ENCODE measurements at regions not wholly inside any gene's neighbourhood (a gene's known extent, or its start where the extent isn't known, plus 50 kb on each side); places are given as distances from the start of the nearest gene placed in this dataset.
"Not testable (repeated sequence)": the region's sequence is repeated elsewhere in the genome, so short reads cannot be mapped to it uniquely, and the experiment has no call there.

DNA sequence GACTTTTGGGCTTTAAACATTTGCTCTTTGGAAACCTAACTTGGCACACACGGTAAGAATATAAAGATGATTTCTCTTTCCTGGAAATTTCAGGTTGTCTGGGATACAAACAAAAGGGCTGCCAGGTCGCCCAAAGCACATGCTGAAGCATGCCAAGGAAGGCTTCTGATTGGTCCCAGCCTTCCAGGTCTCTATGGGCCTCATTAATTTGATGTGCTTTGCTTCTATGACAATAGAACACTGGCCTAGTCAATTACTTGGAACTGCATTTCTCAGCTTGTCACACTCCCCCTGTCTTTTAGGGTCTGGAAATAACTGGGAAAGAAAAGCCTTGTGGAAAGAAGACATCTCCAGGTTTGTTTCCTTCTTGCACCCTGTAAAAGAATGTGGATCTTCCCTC lies 228.9 kb downstream of the ADCYAP1 start:
- no peak for DNase-seq

DNA sequence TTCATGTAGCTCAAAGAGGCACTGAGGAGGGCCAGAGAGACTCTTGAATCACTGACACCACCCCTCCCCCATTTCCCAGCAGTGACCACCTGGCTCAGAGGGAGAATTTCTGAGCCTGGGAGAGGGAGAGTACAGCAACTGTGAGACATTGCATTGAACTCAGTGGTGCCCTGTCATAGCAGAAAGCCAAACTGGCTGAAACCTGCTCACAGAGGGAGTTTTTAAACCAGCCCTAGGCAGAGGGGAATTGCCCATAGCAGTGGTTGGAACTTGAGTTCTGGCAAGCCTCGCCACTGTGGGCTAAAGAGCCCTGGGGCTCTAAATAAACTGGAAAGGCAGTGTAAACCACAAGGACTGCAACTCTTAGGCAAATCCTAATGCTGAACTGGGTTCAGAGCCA lies 243.1 kb downstream of the ADCYAP1 start:
- no peak for DNase-seq

DNA sequence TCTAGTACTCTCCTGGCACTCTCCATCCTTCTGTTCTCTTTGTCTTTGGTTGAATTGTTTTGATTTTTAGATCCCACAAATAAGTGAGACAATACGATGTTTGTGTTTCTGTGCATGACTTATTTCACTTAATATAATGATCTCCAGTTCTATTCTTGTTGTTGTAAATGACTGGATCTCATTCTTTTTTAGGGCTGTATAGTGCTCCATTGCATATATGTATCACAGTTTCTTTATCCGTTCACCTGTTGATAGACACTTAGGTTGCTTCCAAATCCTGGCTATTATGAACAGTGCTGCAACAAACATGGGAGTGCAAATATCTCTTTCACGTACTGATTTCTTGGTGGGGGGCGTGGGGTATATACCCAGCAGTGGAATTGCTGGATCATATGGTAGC lies 245.0 kb downstream of the ADCYAP1 start:
- no peak for DNase-seq

DNA sequence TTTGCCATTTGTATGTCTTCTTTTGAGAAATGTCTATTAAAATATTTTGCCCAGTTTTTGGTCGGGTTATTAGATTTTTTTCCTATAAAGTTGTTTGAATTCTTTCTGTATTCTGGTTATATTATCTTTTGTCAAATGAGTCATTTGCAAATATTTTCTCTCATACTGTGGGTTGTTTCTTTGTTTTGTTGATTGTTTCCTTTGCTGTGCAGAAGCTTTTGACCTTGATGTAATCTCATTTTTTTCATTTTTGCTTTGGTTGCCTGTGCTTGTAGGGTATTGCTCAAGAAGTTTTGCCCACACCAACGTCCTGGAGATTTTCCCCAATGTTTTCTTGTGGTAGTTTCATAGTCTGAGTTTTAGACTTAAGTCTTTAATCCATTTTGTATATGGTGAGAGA lies 245.7 kb downstream of the ADCYAP1 start:
- no peak for DNase-seq

DNA sequence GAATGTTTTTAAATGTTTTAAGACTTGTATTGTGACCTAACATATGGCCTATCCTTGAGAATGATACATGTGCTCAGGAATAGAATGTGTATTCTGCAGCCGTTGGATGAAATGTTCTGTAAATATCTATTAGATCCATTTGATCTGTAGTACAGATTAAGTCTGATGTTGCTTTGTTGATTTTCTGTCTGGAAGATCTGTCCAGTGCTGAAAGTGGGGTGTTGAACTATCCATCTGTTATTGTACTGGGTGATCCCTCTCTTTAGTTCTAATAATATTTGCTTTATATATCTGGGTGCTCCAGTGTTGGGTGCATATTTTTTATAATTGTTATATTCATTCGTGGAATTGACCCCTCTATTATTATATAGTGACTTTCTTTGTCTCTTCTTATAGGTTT lies 248.3 kb downstream of the ADCYAP1 start:
- not testable (repeated sequence) for DNase-seq

DNA sequence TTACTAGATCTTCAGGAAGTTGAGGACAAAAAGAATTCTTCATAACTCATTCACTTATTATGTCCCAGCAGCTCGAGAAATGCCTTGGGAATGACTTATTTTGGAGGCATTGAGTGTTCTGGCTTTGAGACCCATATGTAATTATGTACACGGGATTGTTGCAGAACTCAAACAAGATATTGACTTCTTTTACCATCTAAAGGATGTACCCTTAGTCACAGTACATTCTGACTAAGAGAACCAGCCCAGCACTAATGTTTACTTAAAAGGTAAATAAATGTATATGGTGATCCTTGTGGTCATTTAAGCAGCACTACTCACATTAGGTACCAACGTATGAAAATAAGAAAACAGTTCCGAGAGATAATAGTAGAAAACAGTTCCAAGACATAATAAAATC lies 268.9 kb downstream of the ADCYAP1 start:
- no peak for DNase-seq

DNA sequence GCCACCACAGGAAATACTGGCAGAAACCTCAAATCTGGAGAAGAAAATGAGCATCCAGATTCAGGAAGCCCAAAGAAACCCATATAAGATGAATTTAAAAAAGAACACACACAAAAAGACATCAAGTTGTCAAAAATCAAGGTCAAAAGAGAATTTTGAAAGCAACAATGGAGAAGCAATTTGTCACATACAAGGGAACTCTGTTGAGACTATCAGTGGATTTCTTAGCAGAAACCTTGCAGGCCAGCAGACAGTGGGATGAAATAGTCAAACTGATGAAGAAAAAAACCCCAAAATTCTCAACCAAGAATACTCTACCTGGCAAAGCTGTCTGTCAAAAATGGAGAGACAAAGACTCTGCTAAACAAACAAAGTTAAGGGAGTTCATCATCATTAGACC lies 272.6 kb downstream of the ADCYAP1 start:
- no peak for DNase-seq

DNA sequence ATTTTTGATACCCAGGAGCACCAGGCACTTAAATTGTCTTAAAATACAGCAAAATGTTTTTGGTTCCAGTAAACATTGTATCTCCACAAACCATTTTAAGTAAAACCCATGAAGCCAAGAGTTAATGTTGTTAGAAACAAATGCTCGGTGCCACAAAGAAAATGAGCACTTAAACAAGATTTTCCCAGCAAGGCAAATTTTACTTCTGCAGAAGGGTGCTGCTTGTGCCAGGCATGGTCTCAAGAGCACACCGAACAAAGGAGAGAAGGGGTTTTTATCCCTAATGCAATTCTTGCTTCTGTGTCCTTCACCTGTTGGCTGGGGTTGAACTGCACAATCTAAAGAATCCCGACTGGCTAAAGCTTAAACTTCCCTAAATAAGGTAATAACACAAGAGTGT lies 286.7 kb downstream of the ADCYAP1 start:
- DNase-seq: no peak

DNA sequence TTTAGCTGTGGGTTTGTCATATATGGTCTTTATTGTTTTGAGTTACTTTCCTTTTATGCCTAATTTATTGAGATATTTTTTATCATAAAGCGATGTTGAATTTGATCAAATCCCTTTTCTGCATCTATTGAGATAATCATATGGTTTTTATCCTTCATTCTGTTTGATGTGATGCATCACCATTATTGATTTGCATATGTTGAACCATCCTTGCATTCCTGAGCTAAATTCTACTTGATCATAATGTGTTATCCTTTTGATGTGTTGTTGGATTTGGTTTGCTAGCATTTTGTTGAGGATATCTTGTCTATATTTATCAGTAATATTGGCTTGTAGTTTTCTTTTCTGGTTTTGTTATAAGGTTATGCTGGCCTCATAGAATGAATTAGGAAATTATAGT lies 308.5 kb downstream of the ADCYAP1 start:
- no peak for DNase-seq

DNA sequence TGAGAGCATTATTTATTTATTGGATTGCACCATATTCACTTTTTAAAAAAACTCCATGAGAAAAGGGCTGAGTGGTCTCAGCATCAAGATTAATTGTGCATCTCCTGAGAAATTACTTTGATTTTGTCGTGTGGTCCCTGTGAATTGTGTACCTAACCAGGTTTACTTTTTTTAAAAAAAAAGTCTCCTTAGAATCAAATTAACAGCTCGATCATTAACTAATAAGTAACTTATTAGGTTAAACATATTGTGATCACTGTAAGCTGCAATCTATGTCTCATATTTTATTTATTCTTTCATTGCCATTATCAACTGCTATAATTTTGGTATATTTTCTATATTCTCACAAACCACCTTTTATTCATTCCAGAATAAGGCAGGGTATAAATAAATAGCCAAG lies 318.2 kb downstream of the ADCYAP1 start:
- no peak for DNase-seq

DNA sequence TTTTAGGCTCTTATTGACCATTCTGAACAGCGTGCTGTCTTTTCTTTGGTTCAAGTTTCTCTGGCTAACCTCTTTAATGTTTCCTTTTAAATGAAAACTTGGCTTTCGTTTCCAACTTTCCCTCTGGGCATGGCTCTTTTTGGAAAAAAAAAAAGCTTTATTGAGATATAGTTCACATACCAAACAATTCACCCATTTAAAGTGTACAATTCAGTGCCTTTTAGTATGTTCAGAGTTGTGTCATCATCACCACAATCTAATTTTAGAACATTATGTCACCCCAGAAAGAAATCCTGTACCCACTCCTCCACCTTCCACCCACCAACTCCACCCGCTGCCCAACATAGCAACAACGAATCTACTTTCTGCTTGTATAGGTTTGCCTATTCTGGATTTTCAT lies 322.4 kb downstream of the ADCYAP1 start:
- no peak for DNase-seq

DNA sequence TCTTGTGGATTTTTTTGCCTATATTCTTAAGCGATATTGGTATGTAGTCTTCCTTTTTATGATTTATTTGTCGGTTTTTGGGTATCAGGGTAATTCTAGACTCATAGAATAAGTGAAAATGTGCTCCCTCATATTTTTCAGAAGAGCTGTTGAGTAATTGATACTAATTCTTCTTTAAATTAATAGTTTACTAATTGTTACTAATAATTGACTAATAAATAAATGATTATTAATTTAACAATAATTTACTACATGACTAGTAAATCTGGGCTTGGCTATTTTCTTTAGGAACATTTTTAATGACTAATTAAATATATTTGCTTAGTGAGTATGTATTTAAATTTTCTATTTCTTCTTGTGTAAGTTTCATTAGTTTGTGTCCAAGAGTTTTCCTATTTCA lies 325.0 kb downstream of the ADCYAP1 start:
- no peak for DNase-seq

DNA sequence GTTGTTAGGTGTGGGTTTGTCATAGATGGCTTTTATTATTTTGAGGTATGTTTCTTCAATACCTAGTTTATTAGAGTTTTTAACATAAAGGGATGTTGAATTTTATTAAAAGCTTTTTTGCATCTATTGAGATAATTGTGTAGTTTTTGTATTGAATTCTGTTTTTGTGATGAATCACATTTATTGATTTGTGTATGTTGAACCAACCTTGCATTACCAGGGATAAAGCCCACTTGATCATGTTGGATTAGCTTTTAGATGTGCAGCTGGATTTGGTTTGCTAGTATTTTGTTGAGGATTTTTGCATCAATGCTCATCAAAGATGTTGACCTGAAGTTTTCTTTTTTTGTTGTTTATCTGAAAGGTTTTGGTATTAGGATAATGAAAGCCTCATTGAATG lies 328.2 kb downstream of the ADCYAP1 start:
- no peak for DNase-seq

DNA sequence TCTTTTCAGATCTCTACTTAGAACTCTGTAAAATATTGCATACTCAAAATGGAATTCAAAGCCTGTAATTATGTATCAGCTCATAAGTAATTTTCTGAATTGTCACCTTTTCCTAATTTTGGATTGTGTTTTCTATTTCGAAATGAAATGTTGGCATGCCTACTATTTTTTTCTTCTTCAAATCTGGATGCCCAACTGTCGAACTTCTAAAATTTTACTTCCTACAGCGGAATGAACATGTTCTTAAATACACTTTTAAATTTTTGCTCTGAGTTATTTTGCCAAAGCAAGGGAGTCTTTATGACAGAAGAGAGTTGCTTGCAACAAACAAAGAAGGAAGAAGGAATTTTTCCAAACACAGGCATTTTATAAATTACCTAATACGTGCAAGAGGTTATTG lies 336.0 kb downstream of the ADCYAP1 start:
- DNase-seq: no peak

DNA sequence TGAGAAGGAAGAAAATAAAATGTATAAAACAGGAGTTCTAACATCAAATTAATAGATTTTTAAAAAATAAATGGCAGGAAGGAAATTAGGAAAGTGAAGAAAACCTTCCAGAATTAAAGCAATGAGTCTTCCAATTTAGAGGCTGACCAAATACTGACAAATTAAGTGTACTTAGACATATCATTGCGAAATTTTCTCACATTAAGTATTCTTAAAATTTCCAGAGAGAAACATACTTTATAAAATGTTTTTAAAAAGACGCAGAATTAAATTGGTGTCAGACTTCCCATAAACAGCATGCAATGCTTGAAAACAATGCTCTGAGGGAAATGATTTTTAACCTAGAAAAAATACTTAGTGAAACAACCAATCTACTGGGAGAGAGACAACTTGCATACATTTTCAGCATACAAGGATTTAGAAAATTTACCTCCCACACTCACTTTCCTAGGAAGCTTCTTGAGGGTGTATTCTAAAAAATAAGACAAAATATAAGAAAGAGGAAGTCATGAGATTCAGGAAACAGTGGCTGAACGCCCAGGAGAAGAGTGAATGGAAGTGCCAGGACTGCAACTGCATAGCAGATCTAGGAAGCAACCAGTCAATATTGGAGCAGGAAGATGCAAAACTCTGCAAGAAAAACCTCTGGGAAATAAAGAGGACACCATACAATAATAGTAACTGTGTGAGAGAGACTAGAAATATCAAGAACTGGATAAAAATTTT lies 339.9 kb downstream of the ADCYAP1 start:
- no peak for DNase-seq

DNA sequence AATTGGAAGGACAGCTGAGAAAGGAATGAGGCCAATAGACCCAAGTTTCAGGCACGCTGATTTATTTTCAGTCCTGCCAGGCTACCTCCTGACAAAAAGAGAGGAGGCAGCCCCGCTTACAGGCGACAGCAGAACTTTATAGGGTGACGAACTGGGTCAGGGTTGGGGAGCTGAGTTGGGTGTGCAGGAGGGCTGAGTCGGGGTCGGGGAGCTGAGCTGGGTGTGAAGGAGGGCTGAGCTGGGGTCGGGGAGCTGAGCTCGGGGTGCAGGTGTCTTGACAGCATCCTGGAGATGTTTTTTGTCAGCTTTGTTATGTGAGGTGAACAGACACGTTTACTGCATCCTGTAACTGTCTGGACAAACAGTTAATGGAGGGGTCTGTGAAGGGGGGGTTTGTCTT lies 342.2 kb downstream of the ADCYAP1 start:
- no peak for DNase-seq

DNA sequence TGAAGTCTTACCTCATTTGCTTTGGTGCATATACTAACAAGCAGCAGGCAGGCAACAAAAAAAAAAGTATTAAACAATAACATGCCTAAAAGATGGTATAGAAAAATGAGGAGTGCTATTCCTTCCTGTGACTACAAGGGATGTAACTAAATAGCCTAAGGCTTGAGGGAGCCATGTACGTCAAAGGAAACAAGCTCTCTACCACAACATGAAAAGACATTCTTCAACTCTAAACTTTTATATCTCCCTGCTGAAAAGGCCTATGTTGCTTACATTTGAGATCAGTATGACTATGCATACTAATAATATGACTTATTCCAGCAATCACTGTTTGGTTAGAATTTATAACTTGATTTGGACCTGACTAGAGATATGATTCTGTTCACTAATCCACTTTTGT lies 347.9 kb downstream of the ADCYAP1 start:
- DNase-seq: no peak

DNA sequence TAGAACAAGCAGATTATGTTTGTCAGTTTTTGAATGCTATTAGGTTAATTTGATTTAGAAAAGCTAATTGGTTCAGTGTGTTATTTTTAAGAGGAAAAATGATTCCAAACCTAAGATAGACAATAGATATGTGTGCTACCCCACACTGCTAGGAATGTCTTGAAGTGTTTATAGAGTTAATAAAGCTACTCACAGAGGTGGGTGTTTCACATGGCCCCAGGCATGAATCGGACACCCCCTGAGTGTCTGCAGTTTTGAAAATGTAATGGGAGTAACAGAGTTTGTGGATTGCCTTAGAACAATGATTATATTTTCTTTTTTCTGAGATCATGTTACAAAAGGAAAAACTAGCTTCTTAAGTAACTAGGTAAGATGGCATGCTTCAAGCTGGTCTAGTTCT lies 348.3 kb downstream of the ADCYAP1 start:
- no peak for DNase-seq

DNA sequence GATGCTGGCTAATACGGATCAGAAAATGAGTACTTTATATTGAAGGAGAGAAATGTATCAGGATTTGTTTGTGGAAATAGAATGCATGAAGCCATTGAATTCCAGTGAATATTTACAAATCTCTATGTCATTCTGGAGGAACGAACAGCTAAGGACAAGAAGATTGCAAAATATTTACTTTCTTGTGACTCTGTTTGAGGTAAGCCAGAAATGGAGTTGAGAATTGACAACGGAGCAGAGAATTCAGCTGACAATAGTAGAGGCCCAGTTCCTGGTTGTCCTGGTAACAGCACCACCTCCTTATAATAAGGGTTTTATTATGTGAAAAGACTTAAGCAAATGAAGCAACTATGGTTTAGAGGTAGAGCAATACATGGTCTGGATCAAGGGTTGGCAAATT lies 349.2 kb downstream of the ADCYAP1 start:
- no peak for DNase-seq

DNA sequence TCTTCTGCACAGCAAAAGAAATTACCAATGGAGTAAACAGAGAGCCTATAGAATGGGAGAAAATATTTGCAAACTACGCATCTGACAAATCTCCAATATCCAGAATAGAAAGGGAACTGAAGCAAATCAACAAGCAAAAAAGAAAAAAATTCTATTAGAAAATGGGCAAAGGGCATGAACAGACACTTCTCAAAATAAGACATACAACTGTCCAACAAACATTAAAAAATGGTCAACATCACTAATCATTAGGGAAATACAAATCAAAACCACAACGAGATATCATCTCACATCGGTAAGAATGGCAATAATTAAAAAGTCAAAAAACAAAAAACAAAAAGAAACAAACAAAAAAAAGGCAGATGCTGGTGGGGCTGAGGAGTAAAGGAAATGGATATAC lies 356.4 kb downstream of the ADCYAP1 start:
- no peak for DNase-seq

DNA sequence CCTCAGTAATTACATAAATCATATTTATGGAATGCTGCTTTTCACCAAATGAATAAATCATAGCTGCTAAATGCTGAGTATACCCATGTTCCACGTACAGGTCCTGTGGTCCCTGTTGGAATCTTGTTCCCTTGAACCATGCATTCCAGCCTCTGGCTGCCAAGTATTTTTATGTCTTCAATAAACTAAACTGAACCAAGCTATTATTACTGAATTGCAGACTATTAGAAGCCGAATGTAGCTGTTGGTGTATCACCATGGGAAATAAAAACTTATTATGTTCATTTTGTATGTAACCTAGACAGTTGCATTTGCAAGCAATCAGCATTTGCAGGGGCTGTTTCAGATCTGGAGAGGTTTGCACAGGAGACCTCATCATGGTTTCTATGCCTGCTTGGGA lies 362.4 kb downstream of the ADCYAP1 start:
- no peak for DNase-seq

DNA sequence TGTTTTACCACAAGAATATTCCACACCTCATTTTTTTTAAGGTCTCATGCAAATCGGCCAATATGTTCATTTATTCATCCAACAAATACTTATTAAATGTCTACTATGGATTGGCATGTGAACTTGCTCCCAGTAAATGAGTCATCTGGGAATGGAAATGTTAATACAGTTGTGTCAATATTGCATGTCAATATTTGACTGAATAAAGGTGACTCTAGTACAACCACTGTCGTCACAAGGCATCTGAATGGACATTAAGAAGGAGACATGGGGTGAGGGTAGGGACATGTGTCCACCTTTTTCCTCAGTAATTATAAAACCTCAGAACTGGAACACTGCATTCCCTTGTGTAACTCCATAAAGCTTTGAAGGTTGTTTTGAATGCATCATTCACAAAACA lies 365.4 kb downstream of the ADCYAP1 start:
- no peak for DNase-seq

DNA sequence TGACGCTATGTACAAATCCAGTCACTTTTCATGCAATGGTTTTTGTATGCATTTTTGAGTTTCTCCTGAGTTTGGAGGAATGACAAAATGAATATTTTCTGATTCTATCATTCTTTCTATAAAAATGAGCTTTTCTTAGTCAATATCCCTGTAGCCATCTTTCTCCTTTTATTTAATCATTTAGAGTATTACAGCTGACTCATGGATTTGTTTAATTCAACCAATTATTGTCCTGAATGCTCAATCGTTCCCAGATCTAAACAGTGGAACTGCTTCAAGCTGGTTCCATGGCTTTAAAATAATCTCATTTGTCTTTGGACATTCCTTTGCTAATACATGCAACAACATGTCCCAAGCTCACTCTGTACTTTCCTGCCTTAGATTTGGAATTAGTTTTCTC lies 368.8 kb downstream of the ADCYAP1 start:
- DNase-seq: no peak

DNA sequence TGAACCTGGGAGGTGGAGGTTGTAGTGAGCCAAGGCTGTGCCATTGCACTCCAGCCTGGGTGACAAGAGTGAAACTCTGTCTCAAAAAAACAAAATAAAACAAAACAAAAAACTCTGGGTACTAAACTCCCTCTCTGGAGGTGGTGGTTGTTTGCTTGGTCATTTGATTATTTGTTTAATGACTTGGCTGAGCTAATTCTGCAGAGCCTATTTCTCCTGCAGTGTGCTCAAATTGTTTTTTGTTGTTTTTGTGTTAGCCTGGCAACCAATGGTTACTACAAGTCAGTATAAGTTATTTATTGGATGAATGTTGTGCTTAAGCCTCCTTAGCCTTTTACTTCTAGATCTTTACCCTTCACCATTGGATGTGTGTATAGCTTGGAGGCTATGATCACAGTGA lies 387.5 kb downstream of the ADCYAP1 start:
- DNase-seq: no peak

DNA sequence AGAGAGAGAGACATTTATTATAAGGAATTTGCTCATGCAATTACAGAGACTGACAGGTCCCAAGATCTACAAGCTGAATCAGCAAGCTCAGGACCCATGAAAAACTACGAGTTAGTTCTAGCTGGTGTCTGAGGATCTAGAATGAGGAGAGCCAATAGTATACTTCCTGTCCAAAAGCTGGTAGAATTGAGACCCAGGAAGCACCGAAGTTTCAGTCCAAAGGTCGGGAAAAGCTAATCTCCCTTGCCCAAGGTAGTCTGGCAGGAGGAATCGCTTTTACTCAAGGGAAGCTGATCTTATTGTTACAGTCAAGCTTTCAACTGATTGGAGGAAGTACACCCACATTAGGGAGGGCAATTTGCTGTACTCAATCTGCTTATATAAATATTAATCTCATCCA lies 389.6 kb downstream of the ADCYAP1 start:
- DNase-seq: no peak

Data from occipital lobe (tissue), 1 donor.